Right lung (tissue), 2 donors: ENCODE measurements at regions not wholly inside any gene's neighbourhood (a gene's known extent, or its start where the extent isn't known, plus 50 kb on each side); places are given as distances from the start of the nearest gene placed in this dataset.
A peak's percentile ranks its signal among the peaks of the same experiment; 100 is the strongest.

Experiments
- DNase-seq, 2 donors: peaks; one replicate each; pipeline ENCODE4 v3.0.0-alpha.2; 2013

DNA sequence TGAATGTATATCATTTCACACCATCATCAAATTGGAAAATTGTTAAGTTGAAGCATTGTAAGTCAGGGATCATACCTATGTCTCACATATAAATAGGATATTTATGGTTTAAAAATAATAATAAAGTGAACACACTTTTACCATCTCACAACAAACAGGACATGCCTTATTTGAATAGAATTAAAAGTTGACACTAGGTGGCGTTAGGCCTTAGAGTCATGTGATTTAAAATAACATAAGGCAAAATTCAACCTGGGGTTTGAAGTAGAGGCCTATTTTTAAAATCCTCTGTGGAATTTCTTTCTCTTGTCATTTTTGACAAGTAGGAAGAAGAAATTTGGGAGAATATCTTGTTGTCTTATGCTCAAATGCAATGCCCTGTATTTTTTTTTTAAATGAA is 184.7 kb upstream of the PCDH15 start:
- DNase-seq = no peak

DNA sequence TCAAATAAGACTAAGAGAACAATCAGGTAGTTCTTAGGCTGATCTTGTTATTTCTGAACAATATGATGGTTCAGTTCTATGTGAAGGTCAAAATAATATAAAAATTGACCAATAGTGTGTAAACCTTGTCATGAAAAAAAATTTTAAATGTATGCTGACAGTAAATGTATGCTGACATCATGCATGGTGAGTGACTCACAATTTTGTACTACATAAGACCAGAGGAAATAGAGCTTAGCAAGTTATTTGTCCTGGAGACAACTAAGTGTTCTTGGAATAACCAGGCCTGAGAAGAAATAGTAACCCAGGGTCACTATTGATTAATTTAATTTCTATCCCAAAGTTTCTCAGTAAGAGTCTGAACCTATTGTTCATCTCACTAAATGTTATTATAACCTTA is 182.2 kb upstream of the PCDH15 start:
- DNase-seq = no peak

DNA sequence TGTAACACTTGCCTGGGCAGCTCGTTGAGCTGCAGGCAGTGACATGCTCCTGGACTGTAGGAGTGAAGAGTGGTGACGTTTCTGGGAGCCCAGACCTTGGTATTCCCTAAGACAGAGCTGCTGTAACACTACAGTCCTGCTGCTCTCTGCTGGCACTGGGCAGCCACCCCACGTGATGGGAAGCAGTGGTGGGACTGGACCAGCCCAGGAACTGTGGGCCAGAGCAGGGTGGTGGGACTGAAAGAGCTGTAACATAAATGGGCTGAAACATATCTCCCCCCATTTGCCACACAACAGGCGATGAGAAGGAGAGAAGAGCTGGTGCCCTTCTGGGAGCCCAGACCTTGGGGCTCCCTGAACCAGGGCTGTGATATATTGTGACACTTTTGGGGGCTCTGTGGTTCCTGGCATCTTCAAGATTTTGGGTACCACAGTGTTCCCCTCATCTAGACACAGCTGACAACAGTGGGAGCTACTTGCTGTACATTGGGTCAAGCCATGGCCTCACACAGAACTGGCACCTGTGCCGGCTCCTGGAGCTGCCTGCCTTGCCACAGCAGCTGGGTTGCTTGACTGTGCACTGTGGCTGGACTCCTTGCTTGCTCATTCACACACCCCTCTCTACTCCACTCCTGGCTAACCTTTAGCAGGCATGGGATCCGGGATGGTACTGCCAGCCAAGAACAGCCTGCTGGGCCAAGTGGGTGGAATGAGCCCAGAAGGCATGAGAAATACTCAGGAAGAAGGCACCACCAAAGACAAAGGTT is 161.3 kb upstream of the PCDH15 start:
- DNase-seq = no peak

GRCh38 chr10:54961040-54961439 is 160.0 kb upstream of the PCDH15 start:
- no peak for DNase-seq

DNA sequence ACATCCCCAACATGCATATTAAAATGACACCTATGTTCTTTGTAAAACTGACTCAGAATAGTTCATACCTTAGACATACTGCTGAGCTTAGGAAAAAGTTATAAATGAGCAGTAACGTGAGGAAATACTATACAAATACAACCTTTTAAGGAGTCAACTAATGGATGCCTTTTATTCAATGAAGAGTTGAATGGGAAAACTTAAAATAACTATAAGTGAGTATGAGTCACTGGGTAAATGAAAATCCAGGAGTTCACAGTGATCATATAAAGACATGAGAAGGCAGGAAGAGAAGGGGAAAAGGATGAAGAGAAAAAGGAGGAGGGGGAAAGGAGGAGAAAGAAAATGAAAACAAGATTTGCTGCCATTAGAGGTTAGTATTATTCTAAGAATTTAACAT is 157.8 kb upstream of the PCDH15 start:
- no peak for DNase-seq

GRCh38 chr10:54947605-54948004 is 146.6 kb upstream of the PCDH15 start:
- no peak for DNase-seq

DNA sequence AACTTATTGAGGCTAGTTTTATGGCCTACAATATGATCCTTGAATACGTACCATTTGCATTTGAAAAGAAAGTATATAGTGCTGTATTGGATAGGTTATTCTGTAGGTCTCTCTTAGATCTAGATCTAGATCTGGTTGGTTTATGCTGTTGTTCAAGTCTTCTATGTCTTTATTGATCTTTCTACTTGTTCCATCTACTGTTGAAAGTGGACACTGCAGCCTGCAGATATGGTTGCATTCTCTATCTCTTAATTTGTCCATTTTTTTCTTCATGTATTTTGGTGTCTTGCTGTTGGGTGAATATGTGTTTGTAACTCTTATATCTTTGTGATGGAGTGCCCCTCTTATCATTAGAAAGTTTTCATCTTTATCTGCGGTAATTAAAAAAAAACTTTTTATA is 139.4 kb upstream of the PCDH15 start:
- no peak for DNase-seq

DNA sequence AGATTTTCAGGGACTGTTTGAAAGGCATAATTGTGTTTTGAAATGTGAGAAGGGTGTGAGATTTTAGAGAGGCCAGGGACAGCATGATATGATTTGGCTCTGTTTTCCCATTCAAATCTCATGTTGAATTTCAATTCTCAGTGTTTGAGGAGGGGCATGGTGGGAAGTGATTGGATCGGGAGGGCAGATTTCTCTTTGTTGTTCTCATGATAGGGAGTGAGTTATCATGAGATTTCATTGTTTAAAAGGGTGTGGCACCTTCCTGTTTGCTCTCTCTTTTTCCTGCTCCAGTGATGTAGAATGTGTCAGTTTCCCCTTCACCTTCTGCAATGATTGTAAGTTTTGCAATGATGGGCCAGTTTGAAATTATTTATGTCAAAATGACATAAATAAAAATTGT is 113.0 kb upstream of the PCDH15 start:
- no peak for DNase-seq

GRCh38 chr10:54909165-54909564 is 108.1 kb upstream of the PCDH15 start:
- no peak for DNase-seq

DNA sequence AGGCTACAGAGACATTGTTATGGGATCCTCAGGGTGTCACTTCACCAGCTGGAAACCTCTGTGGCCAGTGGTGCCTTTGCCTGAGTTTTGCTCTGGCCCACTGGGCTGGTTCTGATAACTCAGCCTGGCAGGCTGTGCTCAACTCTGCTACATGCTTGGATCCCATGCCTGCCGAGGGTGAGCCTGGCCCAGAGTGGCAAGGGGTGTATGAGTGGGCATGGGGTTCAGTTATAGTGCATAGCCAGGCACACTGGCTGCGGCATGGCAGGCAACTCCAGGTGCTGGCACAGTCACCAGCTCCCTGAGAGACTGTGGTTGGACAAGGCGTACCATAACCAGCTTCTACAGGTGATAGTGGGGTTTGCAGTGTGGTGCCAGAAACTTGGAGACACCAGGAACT is 107.0 kb upstream of the PCDH15 start:
- DNase-seq = no peak

DNA sequence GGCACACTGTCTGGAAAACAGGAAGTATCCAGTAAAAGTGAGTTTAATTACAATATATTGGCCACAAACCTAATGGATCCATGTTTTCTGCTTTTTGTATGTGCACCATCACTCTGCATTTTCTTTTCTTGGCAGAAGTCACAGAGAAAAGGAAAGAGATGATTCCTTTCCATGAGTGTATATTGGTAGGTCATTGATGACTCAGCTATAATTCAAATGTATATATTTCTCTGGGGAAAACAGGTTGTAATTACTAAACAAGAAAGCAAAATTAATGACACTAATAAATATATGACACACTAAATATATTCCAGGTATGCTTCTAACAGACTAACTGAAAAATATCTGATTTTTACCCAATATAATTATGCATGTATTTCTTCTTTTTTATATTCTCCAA is 105.9 kb upstream of the PCDH15 start:
- no peak for DNase-seq

GRCh38 chr10:54905578-54906192 is 104.7 kb upstream of the PCDH15 start:
- DNase-seq = peak in 1 of 2 donors; percentile 28

DNA sequence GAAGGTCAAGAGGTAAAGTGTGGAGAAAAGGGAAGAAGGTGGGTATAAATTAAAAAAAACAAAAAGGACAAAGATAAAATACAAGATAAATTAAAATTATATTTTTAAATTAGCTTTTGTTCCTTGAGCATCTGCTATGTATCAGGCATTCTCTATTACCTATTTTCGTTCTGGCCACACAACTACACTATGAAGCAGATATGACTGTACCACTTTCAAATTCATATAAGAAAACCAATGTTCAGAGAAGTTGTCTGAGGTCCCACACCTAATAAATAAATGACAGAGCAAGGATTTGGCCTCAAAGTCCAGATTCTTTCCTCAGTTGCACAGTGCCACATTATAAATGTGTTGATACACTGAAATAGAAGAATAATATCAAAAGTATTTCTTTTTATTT is 103.8 kb upstream of the PCDH15 start:
- DNase-seq = peak in 1 of 2 donors; percentile 25

DNA sequence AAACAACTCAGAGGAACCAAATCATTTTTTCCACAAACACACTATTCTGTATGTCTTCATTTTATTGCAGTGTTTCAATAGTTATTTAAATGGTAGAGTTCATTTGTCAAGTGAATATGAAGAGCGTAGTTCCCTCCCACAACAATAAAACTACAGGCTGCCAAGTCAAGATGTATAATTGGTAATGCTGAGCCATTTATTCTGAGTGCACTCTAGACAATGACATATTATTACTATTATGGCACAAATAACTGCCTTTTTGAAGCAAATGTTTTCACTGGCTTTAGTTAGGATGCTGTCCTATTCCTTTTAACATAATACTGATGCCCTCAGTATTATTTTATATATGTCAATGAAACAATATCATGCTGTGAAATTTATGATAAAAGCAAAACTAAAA is 102.7 kb upstream of the PCDH15 start:
- no peak for DNase-seq

- DNase-seq = no peak
Observed at GRCh38 chr10:54900584-54900983, 99.6 kb upstream of the PCDH15 start.

GRCh38 chr10:54880996-54881395 is 80.0 kb upstream of the PCDH15 start:
- DNase-seq = no peak

- no peak for DNase-seq
Observed at GRCh38 chr10:54869022-54869421, 68.0 kb upstream of the PCDH15 start.

GRCh38 chr10:54866666-54867065 is 65.6 kb upstream of the PCDH15 start:
- DNase-seq = no peak

- DNase-seq = no peak
Observed at GRCh38 chr10:54854843-54855242, 53.8 kb upstream of the PCDH15 start.

GRCh38 chr10:54854389-54854788 is 53.4 kb upstream of the PCDH15 start:
- DNase-seq = no peak

DNA sequence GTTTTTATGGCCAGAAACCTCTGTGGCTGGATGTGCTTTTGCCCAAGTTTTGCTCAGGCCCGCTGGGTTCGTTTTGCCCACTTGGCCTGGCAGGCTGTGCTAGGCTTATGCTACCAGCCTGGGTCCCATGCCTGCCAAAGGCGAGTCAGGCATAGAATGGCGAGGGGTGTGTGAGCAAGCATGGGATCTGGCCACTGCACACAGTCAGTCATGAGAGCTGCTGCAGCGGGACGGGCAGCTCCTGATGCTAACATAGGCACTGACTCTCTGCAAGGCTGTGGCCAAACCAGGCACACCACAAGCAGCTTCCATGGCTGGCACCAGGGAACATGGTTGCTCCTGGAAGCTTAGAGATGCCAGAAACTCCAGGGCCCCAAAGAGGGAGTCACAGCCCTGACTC is 52.9 kb upstream of the PCDH15 start:
- no peak for DNase-seq
